DOHH2 (cell line): ENCODE measurements at regions not wholly inside any gene's neighbourhood (a gene's known extent, or its start where the extent isn't known, plus 50 kb on each side); places are given as distances from the start of the nearest gene placed in this dataset.

Experiments used
- H3F3A ChIP-seq: fragments of 200-600 bp; sonication (generic), shearing (Covaris generic); 2 replicates; pipeline ENCODE4 v1.6.0; 2016; ENCODE audit warnings: antibody characterized with exemption, mild to moderate bottlenecking; ENCODE audit not compliant: control insufficient read depth, insufficient read depth
- H3K27ac ChIP-seq: fragments of 200-600 bp; sonication (generic); 2 replicates; pipeline ENCODE4 v1.5.1; 2014; ENCODE audit warnings: low read depth, mild to moderate bottlenecking, low read length, moderate library complexity
- H3K27me3 ChIP-seq: fragments of 200-600 bp; sonication (generic); 2 replicates; pipeline ENCODE4 v1.6.1; 2014; ENCODE audit warnings: mild to moderate bottlenecking, low read length, mixed read lengths; ENCODE audit not compliant: control insufficient read depth
- H3K36me3 ChIP-seq: fragments of 200-600 bp; sonication (generic); 2 replicates; pipeline ENCODE4 v1.6.1; 2014; ENCODE audit warnings: mild to moderate bottlenecking, low read length, moderate library complexity, mixed read lengths; ENCODE audit not compliant: control insufficient read depth
- H3K4me1 ChIP-seq: fragments of 200-600 bp; sonication (generic); 2 replicates; pipeline ENCODE4 v1.6.1; 2014; ENCODE audit warnings: mild to moderate bottlenecking, low read length, mixed read lengths; ENCODE audit not compliant: control insufficient read depth
- H3K4me2 ChIP-seq: fragments of 200-600 bp; sonication (generic); 2 replicates; pipeline ENCODE4 v1.6.0; 2014; ENCODE audit warnings: mild to moderate bottlenecking, low read length, moderate library complexity
- H3K4me3 ChIP-seq: fragments of 200-600 bp; sonication (generic); 2 replicates; pipeline ENCODE4 v1.5.1; 2014; ENCODE audit warnings: mild to moderate bottlenecking, low read length, mixed read lengths
- H3K79me2 ChIP-seq: fragments of 200-600 bp; sonication (generic); 2 replicates; pipeline ENCODE4 v1.6.1; 2014; ENCODE audit warnings: mild to moderate bottlenecking, low read length, mixed read lengths; ENCODE audit not compliant: control insufficient read depth
- H3K9me2 ChIP-seq: fragments of 200-600 bp; sonication (generic); replicated peaks from 2 replicates; pipeline ENCODE4 v1.6.1; 2014; ENCODE audit warnings: mild to moderate bottlenecking, low read length, mixed read lengths; ENCODE audit not compliant: control insufficient read depth
- H3K9me3 ChIP-seq: fragments of 200-600 bp; sonication (generic); 2 replicates; pipeline ENCODE4 v1.6.1; 2014; ENCODE audit warnings: antibody characterized with exemption, low read length, mixed read lengths; ENCODE audit not compliant: control insufficient read depth, insufficient read depth
- H4K20me1 ChIP-seq: fragments of 200-600 bp; sonication (generic); 2 replicates; pipeline ENCODE4 v1.6.0; 2014; ENCODE audit warnings: low read depth, mild to moderate bottlenecking, antibody characterized with exemption, low read length, moderate library complexity; ENCODE audit not compliant: control insufficient read depth, insufficient read depth
- CTCF ChIP-seq: fragments of 200-600 bp; sonication (generic); IDR thresholded peaks from one replicate; pipeline ENCODE4 v1.5.1; 2014; ENCODE audit warnings: antibody characterized with exemption, mild to moderate bottlenecking, low read depth, low read length; ENCODE audit not compliant: poor library complexity, severe bottlenecking
- EZH2phosphoT487 ChIP-seq: fragments of 200-600 bp; sonication (generic); IDR thresholded peaks from 2 replicates; pipeline ENCODE4 v1.6.1; 2017; ENCODE audit warnings: borderline replicate concordance, mild to moderate bottlenecking, antibody characterized with exemption, low read length, moderate library complexity, mixed read lengths

GRCh38 chr12:65609359-65609771 lies 214.9 kb upstream of the HMGA2 start:
- Histone ChIP-seq H3F3A (no peaks in the 10 kb centered on the region), H3K27ac (no peak overlapping the region), H4K20me1 (no peaks in the 10 kb centered on the region), H3K4me2 (no peak overlapping the region), H3K36me3 (no peaks in the 10 kb centered on the region), H3K4me1 (no peaks in the 10 kb centered on the region), H3K9me3 (no peaks in the 10 kb centered on the region), H3K9me2 (no peaks in the 10 kb centered on the region; the same call in 1 of the 2 replicates), H3K27me3 (no peaks in the 10 kb centered on the region), H3K4me3 (no peak overlapping the region), H3K79me2 (no peaks in the 10 kb centered on the region)
- TF ChIP-seq EZH2phosphoT487: no peak
- no peak for TF ChIP-seq CTCF

GRCh38 chr12:65611396-65611795 lies 212.9 kb upstream of the HMGA2 start:
- H3K9me2 ChIP-seq: no peaks in the 10 kb centered on the region; the same call in 1 of the 2 replicates
- no peaks in the 10 kb centered on the region for H3K9me3 ChIP-seq
- no peaks in the 10 kb centered on the region for H3K36me3 ChIP-seq
- H3K4me1 ChIP-seq: no peaks in the 10 kb centered on the region
- no peaks in the 10 kb centered on the region for H3K27me3 ChIP-seq
- no peaks in the 10 kb centered on the region for H3F3A ChIP-seq
- TF ChIP-seq EZH2phosphoT487: no peak
- TF ChIP-seq CTCF: no peak
- no peak overlapping the region for H3K4me2 ChIP-seq
- no peaks in the 10 kb centered on the region for H3K79me2 ChIP-seq
- no peak overlapping the region for H3K27ac ChIP-seq
- no peak overlapping the region for H3K4me3 ChIP-seq
- H4K20me1 ChIP-seq: no peaks in the 10 kb centered on the region

DNA sequence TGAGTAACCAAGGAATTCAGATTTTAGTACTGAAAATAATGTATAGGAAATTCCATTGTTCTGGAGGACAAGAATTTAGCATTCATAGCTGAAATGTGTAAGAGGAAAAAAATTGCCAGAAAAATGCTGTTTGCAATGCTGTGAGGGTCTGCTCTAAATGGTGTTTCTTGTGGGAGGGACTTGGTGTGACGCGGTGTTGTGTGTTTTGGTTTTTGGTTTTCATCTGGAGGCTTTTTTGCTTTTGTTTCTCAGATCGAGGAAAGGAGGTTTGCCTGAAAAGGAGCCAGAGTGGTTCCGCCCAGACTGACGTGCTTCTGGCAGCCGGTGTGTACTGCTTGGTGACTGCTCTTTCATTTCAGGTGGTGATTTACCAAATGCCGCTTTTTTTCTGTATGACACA lies 211.8 kb upstream of the HMGA2 start:
- H3F3A ChIP-seq: no peaks in the 10 kb centered on the region
- H3K4me3 ChIP-seq: no peak overlapping the region
- H3K79me2 ChIP-seq: no peaks in the 10 kb centered on the region
- TF ChIP-seq CTCF (no peak), EZH2phosphoT487 (no peak)
- no peaks in the 10 kb centered on the region for H3K9me3 ChIP-seq
- no peak overlapping the region for H3K27ac ChIP-seq
- H3K4me2 ChIP-seq: no peak overlapping the region
- H3K36me3 ChIP-seq: no peaks in the 10 kb centered on the region
- no peaks in the 10 kb centered on the region for H4K20me1 ChIP-seq
- H3K4me1 ChIP-seq: no peaks in the 10 kb centered on the region
- no peaks in the 10 kb centered on the region for H3K27me3 ChIP-seq
- H3K9me2 ChIP-seq: no peaks in the 10 kb centered on the region

GRCh38 chr12:65613692-65614091 lies 210.6 kb upstream of the HMGA2 start:
- no peaks in the 10 kb centered on the region for H3K4me1 ChIP-seq
- no peaks in the 10 kb centered on the region for H3K27me3 ChIP-seq
- no peaks in the 10 kb centered on the region for H3K9me2 ChIP-seq
- no peaks in the 10 kb centered on the region for H3K36me3 ChIP-seq
- no peak overlapping the region for H3K4me3 ChIP-seq
- no peaks in the 10 kb centered on the region for H3K9me3 ChIP-seq
- H3K27ac ChIP-seq: no peak overlapping the region
- no peaks in the 10 kb centered on the region for H3K79me2 ChIP-seq
- H4K20me1 ChIP-seq: no peaks in the 10 kb centered on the region
- TF ChIP-seq CTCF: no peak
- TF ChIP-seq EZH2phosphoT487: no peak
- H3F3A ChIP-seq: no peaks in the 10 kb centered on the region
- H3K4me2 ChIP-seq: no peak overlapping the region
